Caco-2 (cell line): ENCODE measurements at regions not wholly inside any gene's neighbourhood (a gene's known extent, or its start where the extent isn't known, plus 50 kb on each side); places are given as distances from the start of the nearest gene placed in this dataset.
"Not testable (repeated sequence)": the region's sequence is repeated elsewhere in the genome, so short reads cannot be mapped to it uniquely, and the experiment has no call there.

Source experiments
- BruUV-seq: library from RNA; stranded (reverse); fragments of 400-500 nt; replicated peaks from 2 replicates; lab custom pipeline; 2021; lab: Mats Ljungman, UMichigan
- CTCF ChIA-PET: fragments of 300-600 bp; sonication (Branson Sonifier 250); formaldehyde crosslinking; loops from one replicate; lab custom pipeline; 2022; ENCODE audit warnings: antibody characterized with exemption; lab: Charles Lee
- POLR2A ChIA-PET: fragments of 300-600 bp; sonication (Branson Sonifier 250); formaldehyde crosslinking; loops from one replicate; lab custom pipeline; 2022; ENCODE audit warnings: antibody characterized with exemption; lab: Charles Lee
- DNase-seq, 2 experiments: peaks; one replicate each; pipeline versions ENCODE4 v3.0.0 to v3.0.0-alpha.2; 2020 to 2022
- H3K27me3 ChIP-seq: replicated peaks from 2 replicates; pipeline ENCODE4 v1.6.0; 2011; ENCODE audit warnings: low read length; ENCODE audit not compliant: control insufficient read depth, insufficient read depth
- H3K36me3 ChIP-seq: 2 replicates; pipeline ENCODE4 v1.5.1; 2011; ENCODE audit warnings: low read length; ENCODE audit not compliant: control insufficient read depth, insufficient read depth
- H3K4me1 ChIP-seq: fragments of 250-450 bp; sonication (Bioruptor Pico); 2 replicates; pipeline ENCODE4 v1.5.1; 2020; ENCODE audit warnings: mild to moderate bottlenecking
- H3K4me3 ChIP-seq: 2 replicates; pipeline ENCODE4 v1.5.1; 2011; ENCODE audit warnings: low read depth, mild to moderate bottlenecking, control low read depth, low read length
- H3K9me3 ChIP-seq: fragments of 250-450 bp; sonication (Bioruptor Pico); 2 replicates; pipeline ENCODE4 v1.5.1; 2020; ENCODE audit warnings: mild to moderate bottlenecking, moderate library complexity
- H3K27ac Mint-ChIP-seq: one replicate; pipeline ENCODE4 v1.8.0; 2022; ENCODE audit warnings: mixed read lengths; ENCODE audit not compliant: unreplicated experiment
- H3K27me3 Mint-ChIP-seq: one replicate; pipeline ENCODE4 v1.8.0; 2022; ENCODE audit warnings: mixed read lengths; ENCODE audit not compliant: insufficient read depth, unreplicated experiment
- H3K36me3 Mint-ChIP-seq: one replicate; pipeline ENCODE4 v1.8.0; 2022; ENCODE audit warnings: mild to moderate bottlenecking, mixed read lengths; ENCODE audit not compliant: insufficient read depth, unreplicated experiment
- H3K4me1 Mint-ChIP-seq: one replicate; pipeline ENCODE4 v1.8.0; 2022; ENCODE audit warnings: low read depth, mixed read lengths; ENCODE audit not compliant: unreplicated experiment
- H3K4me3 Mint-ChIP-seq: one replicate; pipeline ENCODE4 v1.8.0; 2022; ENCODE audit warnings: mild to moderate bottlenecking, moderate library complexity, mixed read lengths; ENCODE audit not compliant: unreplicated experiment
- H3K9me3 Mint-ChIP-seq: one replicate; pipeline ENCODE4 v1.8.0; 2022; ENCODE audit warnings: mixed read lengths; ENCODE audit not compliant: unreplicated experiment
- intact Hi-C: fragments of 100-400 bp; cut with micrococcal nuclease; formaldehyde crosslinking; loops from one replicate; pipeline ENCODE4 v1.10.0; 2022; ENCODE audit not compliant: unreplicated experiment
- TF ChIP-seq, protein P1 (sequence below), 2 experiments: fragments of 200-600 bp in 1 of 2; IDR thresholded peaks; 1 replicate in 1 of 2; 2 replicates in 1 of 2; pipeline versions ENCODE4 v1.5.1 to v1.8.0; 2011 to 2022; ENCODE audit warnings: antibody characterized with exemption in 1 of 2, control low read depth in 1 of 2, inconsistent platforms in 1 of 2, low read depth in 1 of 2, low read length in 1 of 2, mild to moderate bottlenecking in 1 of 2, moderate library complexity in 1 of 2; ENCODE audit not compliant: insufficient read depth in 1 of 2, severe bottlenecking in 1 of 2, unreplicated experiment in 1 of 2

- Histone ChIP-seq H3K9me3 (no peaks in the 10 kb centered on the region; the same call in 1 of the 2 replicates), H3K36me3 (no peaks in the 10 kb centered on the region), H3K4me1 (peaks cover 36% of the 10 kb centered on the region), H3K27me3 (no peaks in the 10 kb centered on the region), H3K4me3 (no peak overlapping the region)
- peaks cover 9% of the 10 kb centered on the region for H3K9me3 Mint-ChIP-seq
- TF ChIP-seq, protein P1, sequence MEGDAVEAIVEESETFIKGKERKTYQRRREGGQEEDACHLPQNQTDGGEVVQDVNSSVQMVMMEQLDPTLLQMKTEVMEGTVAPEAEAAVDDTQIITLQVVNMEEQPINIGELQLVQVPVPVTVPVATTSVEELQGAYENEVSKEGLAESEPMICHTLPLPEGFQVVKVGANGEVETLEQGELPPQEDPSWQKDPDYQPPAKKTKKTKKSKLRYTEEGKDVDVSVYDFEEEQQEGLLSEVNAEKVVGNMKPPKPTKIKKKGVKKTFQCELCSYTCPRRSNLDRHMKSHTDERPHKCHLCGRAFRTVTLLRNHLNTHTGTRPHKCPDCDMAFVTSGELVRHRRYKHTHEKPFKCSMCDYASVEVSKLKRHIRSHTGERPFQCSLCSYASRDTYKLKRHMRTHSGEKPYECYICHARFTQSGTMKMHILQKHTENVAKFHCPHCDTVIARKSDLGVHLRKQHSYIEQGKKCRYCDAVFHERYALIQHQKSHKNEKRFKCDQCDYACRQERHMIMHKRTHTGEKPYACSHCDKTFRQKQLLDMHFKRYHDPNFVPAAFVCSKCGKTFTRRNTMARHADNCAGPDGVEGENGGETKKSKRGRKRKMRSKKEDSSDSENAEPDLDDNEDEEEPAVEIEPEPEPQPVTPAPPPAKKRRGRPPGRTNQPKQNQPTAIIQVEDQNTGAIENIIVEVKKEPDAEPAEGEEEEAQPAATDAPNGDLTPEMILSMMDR (IDR thresholded peaks at IDR 0.05; ENCODE audit: insufficient read depth in 1 of 2, low read depth in 1 of 2, low read length in 1 of 2, severe bottlenecking in 1 of 2, unreplicated experiment in 1 of 2), result no peak
- no TSS peak for BruUV-seq
- DNase-seq, result peak; percentile 90 to 92
- H3K4me1 Mint-ChIP-seq, result peaks cover 36% of the 10 kb centered on the region
- no peaks in the 10 kb centered on the region for H3K27me3 Mint-ChIP-seq
- intact Hi-C loops, result no loop called here
- ChIA-PET CTCF (interaction anchor here (0.5 to 1.6 kb wide), 8 partner anchors 9 to 1014 kb away, joined by 3 to 13 read pairs (median 6); partner anchors contain the start of gene MAP3K8), POLR2A (interaction anchor here (1.0 to 1.9 kb wide), 3 partner anchors 94 to 105 kb away, joined by 8 to 13 read pairs (median 9); partner anchors contain the start of gene MAP3K8)
- H3K27ac Mint-ChIP-seq, result peak overlapping the region; percentile 90
- no peaks in the 10 kb centered on the region for H3K36me3 Mint-ChIP-seq
- H3K4me3 Mint-ChIP-seq, result peak overlapping the region; percentile 47
Observed at GRCh38 chr10:30527623-30528428, 93.8 kb downstream of the MAP3K8 start.

GRCh38 chr10:30522661-30523078 lies 88.7 kb downstream of the MAP3K8 start:
- peak overlapping the region; percentile 69 for H3K27ac Mint-ChIP-seq
- TF ChIP-seq, protein P1 (IDR thresholded peaks at IDR 0.05; ENCODE audit: insufficient read depth in 1 of 2, low read depth in 1 of 2, low read length in 1 of 2, severe bottlenecking in 1 of 2, unreplicated experiment in 1 of 2), result peak in 1 of 2 experiments; percentile 26
- peaks cover 31% of the 10 kb centered on the region for H3K4me1 Mint-ChIP-seq
- peak overlapping the region; percentile 2 for H3K4me3 Mint-ChIP-seq
- H3K36me3 Mint-ChIP-seq, H3K36me3 ChIP-seq, POLR2A ChIA-PET, H3K9me3 ChIP-seq, H3K4me3 ChIP-seq, H3K27me3 ChIP-seq, BruUV-seq, H3K27me3 Mint-ChIP-seq: not testable (repeated sequence)
- intact Hi-C loops, result loop anchor here (1.0 kb wide), 4 partner anchors 14 to 104 kb away; no protein-coding TSS in a partner anchor
- DNase-seq, result peak; percentile 96 to 97
- H3K9me3 Mint-ChIP-seq, result peaks cover 21% of the 10 kb centered on the region
- CTCF ChIA-PET, result interaction anchor here (0.7 kb wide), 1 partner anchor 168 kb away, joined by 3 read pairs; no protein-coding TSS in a partner anchor
- H3K4me1 ChIP-seq, result peaks cover 34% of the 10 kb centered on the region

DNA sequence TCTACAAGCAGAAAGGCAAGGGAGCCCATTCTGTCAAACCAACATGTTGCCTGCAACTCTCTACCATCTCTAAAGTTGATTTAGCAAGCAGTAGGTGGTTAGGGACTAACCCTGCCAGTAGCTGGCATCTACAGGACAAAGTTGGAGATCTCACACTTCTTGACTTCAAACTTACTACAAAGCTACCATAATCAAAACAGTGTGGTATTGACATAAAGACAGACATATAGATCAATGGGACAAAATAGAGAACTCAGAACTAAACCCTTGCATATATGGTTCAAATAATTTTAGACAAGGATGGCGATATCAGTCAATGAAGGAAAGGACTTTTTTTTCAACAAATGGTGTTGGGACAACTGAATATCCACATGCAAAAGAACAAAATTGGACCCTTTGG lies 84.9 kb downstream of the MAP3K8 start:
- Mint-ChIP-seq H3K27ac (no peak overlapping the region), H3K27me3 (no peaks in the 10 kb centered on the region), H3K36me3 (no peaks in the 10 kb centered on the region), H3K4me1 (peaks cover 15% of the 10 kb centered on the region), H3K9me3 (peaks cover 12% of the 10 kb centered on the region), H3K4me3 (no peak overlapping the region)
- Histone ChIP-seq H3K9me3 (peaks cover 8% of the 10 kb centered on the region), H3K27me3 (no peaks in the 10 kb centered on the region), H3K4me3 (no peak overlapping the region), H3K4me1 (peaks cover 24% of the 10 kb centered on the region), H3K36me3 (no peaks in the 10 kb centered on the region)
- intact Hi-C loops, result no loop called here
- ChIA-PET CTCF (no interaction called here), POLR2A (interaction anchor here (0.9 kb wide), 1 partner anchor 55 kb away, joined by 3 read pairs; no protein-coding TSS in a partner anchor)
- TF ChIP-seq, protein P1 (IDR thresholded peaks at IDR 0.05; ENCODE audit: insufficient read depth in 1 of 2, low read depth in 1 of 2, low read length in 1 of 2, severe bottlenecking in 1 of 2, unreplicated experiment in 1 of 2), result no peak
- no peak for DNase-seq
- BruUV-seq, result no TSS peak
